Esophagus muscularis mucosa (tissue), 4 donors: ENCODE measurements at regions not wholly inside any gene's neighbourhood (a gene's known extent, or its start where the extent isn't known, plus 50 kb on each side); places are given as distances from the start of the nearest gene placed in this dataset.

Source experiments
- DNase-seq: peaks from one replicate; pipeline ENCODE4 v3.0.0-alpha.2; 2017; ENCODE audit errors: extremely low spot score
- H3K27ac ChIP-seq, 4 donors: fragments of 200-600 bp; sonication (generic); replicated peaks in 1 of 4; 1 replicate in 3 of 4; 2 replicates in 1 of 4; pipeline ENCODE4 v1.5.1; 2016 to 2019; ENCODE audit warnings: mild to moderate bottlenecking in 1 of 4
- H3K27me3 ChIP-seq, 4 donors: fragments of 200-600 bp; sonication (generic); one replicate each; pipeline versions ENCODE4 v1.5.1 to v1.6.0; 2016 to 2019
- H3K36me3 ChIP-seq, 4 donors: fragments of 200-600 bp; sonication (generic); one replicate each; pipeline ENCODE4 v1.5.1; 2016 to 2019
- H3K4me1 ChIP-seq, 4 donors: fragments of 200-600 bp; sonication (generic); one replicate each; pipeline ENCODE4 v1.5.1; 2016 to 2019
- H3K4me3 ChIP-seq, 4 donors: fragments of 200-600 bp; sonication (generic); 1 replicate in 2 of 4; 2 replicates in 2 of 4; pipeline ENCODE4 v1.5.1; 2016 to 2019; ENCODE audit warnings: mild to moderate bottlenecking in 4 of 4, moderate library complexity in 1 of 4
- H3K9me3 ChIP-seq, 4 donors: fragments of 200-600 bp; sonication (generic); 1 replicate in 3 of 4; 2 replicates in 1 of 4; pipeline ENCODE4 v1.5.1; 2016 to 2019
- EP300 ChIP-seq: sonication (generic); formaldehyde crosslinking; IDR thresholded peaks from one replicate; pipeline ENCODE4 v1.6.1; 2017; ENCODE audit warnings: antibody characterized with exemption
- POLR2A ChIP-seq: fragments of 450-650 bp; IDR thresholded peaks from one replicate; pipeline ENCODE4 v1.6.1; 2017; ENCODE audit warnings: antibody characterized with exemption, moderate library complexity, mild to moderate bottlenecking, low read depth
- POLR2AphosphoS5 ChIP-seq, 2 donors: sonication (generic); formaldehyde crosslinking; IDR thresholded peaks; one replicate each; pipeline ENCODE4 v1.6.1; 2017; ENCODE audit warnings: antibody characterized with exemption in 2 of 2
- WGBS: methylation state at CpG from one replicate; pipeline ENCODE4 v1.1.5; 2018; 5-methylcytosine and 5-hydroxymethylcytosine counted together
- intact Hi-C: fragments of 100-400 bp; cut with DNase I; formaldehyde crosslinking; loops from one replicate; pipeline ENCODE4 v1.15.1; 2023
- TF ChIP-seq, protein P1 (sequence below), 3 experiments: fragments of 200-600 bp in 2 of 3; fragments of 450-650 bp in 1 of 3; sonication (generic) in 2 of 3; IDR thresholded peaks; one replicate each; pipeline ENCODE4 v1.5.1; 2017 to 2019; ENCODE audit warnings: antibody characterized with exemption in 3 of 3, mild to moderate bottlenecking in 2 of 3, moderate library complexity in 1 of 3

DNA sequence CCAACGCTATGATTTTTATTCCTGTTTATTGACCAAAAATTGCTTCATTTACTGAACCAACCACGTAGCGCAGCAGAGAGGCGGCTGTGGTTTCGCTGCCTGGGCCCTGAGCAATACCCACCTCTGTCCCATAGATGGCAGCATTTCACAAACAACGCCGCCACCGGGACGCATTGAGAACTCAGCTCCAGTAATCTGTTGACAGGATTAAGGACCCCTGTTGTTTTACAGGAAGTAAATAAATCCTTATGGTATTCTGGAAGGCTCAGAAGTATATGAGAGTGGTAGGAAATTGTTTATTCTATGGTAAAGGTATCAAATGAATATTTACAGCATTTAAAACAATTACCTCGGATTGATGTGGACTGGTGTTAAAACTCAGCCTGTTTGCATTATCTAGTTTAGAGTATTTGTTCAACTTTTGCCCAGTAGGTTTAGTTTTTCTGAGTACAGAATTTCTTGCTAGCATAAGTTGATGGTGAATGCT is 547.9 kb upstream of the SLC35B3 start:
- TF ChIP-seq, protein P1, sequence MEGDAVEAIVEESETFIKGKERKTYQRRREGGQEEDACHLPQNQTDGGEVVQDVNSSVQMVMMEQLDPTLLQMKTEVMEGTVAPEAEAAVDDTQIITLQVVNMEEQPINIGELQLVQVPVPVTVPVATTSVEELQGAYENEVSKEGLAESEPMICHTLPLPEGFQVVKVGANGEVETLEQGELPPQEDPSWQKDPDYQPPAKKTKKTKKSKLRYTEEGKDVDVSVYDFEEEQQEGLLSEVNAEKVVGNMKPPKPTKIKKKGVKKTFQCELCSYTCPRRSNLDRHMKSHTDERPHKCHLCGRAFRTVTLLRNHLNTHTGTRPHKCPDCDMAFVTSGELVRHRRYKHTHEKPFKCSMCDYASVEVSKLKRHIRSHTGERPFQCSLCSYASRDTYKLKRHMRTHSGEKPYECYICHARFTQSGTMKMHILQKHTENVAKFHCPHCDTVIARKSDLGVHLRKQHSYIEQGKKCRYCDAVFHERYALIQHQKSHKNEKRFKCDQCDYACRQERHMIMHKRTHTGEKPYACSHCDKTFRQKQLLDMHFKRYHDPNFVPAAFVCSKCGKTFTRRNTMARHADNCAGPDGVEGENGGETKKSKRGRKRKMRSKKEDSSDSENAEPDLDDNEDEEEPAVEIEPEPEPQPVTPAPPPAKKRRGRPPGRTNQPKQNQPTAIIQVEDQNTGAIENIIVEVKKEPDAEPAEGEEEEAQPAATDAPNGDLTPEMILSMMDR (IDR thresholded peaks at IDR 0.05): peak in 2 of 3 experiments; percentile 77 to 88
- TF ChIP-seq POLR2A: no peak
- 3% methylated on average over 10 of the region's 10 CpGs for WGBS
- intact Hi-C loops: loop anchor here (5.0 kb wide), 1 partner anchor 1454 kb away; no protein-coding TSS in a partner anchor
- DNase-seq: no peak
- Histone ChIP-seq H3K27me3 (no peaks in the 10 kb centered on the region), H3K36me3 (no peaks in the 10 kb centered on the region), H3K27ac (no peak overlapping the region), H3K9me3 (no peaks in the 10 kb centered on the region), H3K4me3 (no peak overlapping the region), H3K4me1 (no peaks in the 10 kb centered on the region)

DNA sequence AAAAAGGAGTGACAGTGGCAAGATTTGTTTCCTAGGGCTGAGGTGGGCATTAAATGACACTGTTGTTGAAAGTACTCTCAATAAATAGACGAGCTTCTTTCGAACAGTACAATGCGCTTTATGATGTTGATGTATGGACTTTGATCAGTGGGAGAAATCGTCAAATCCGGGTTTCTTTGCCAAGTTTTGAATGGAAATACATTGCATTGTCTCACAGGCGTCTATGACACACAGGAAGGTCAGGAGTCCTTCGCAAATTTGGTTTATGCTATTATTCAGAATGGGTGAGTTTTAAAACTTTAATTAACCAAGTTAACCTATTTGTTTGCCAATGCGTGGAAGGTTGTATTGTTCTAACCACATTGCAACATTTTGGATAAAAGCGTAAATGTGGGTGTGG is 547.3 kb upstream of the SLC35B3 start:
- Histone ChIP-seq H3K27me3 (no peaks in the 10 kb centered on the region), H3K27ac (no peak overlapping the region), H3K4me3 (no peak overlapping the region), H3K9me3 (no peaks in the 10 kb centered on the region), H3K36me3 (no peaks in the 10 kb centered on the region), H3K4me1 (no peaks in the 10 kb centered on the region)
- intact Hi-C loops: loop anchor here (5.0 kb wide), 1 partner anchor 1455 kb away; no protein-coding TSS in a partner anchor
- WGBS: 61% methylated on average over 9 of the region's 9 CpGs
- DNase-seq: no peak
- TF ChIP-seq POLR2AphosphoS5 (IDR thresholded peaks at IDR 0.05) (no peak), EP300 (no peak)

DNA sequence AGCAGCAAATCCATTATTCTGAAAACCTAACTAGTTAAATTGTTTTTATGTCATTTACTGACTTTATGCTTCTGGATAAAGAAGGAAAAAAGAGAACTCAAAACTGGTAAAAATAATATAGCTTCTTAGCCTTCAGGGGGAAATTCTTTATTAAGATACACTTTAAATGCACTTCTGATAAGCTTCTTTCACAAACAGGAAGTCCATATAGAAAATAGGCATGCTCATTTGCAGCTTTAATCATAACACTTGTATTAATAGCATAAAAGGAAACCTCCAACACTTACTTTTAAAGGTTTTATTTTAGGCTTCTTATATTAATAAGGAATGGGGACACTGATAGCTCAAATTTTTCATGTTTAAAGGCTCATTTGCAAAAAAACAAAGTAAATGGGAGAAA is 538.0 kb upstream of the SLC35B3 start:
- H3K9me3 ChIP-seq: peaks cover 0 to 26% (median 3%) of the 10 kb centered on the region in 4 donors
- intact Hi-C loops: no loop called here
- no peaks in the 10 kb centered on the region for H3K36me3 ChIP-seq
- no peaks in the 10 kb centered on the region for H3K4me1 ChIP-seq
- no peaks in the 10 kb centered on the region for H3K27me3 ChIP-seq
- H3K27ac ChIP-seq: no peak overlapping the region
- no peak for DNase-seq
- TF ChIP-seq EP300 (no peak), POLR2AphosphoS5 (IDR thresholded peaks at IDR 0.05) (no peak), POLR2A (no peak)
- TF ChIP-seq, protein P1 (IDR thresholded peaks at IDR 0.05): no peak
- H3K4me3 ChIP-seq: no peak overlapping the region

DNA sequence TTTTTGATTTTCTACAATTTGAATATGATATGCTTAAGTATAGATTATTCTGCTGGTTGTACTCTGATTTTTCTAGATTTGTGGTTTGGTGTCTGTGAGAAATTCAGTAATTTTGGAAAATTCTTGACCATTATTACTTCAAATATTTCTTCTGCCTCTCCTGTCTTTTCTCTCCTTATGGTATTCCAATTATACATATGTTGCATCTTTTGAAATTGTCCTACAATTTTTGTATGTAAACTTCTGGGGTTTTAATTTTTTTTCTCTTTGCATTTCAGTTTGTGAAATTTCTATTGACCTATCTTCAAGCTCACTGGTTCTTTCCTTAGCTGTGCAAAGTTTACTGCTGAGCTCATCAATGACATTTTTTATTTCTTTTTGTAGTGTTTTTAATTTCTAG is 534.4 kb upstream of the SLC35B3 start:
- no peaks in the 10 kb centered on the region for H3K36me3 ChIP-seq
- TF ChIP-seq, protein P1 (IDR thresholded peaks at IDR 0.05): no peak
- no peak for TF ChIP-seq POLR2AphosphoS5 (IDR thresholded peaks at IDR 0.05)
- TF ChIP-seq EP300: no peak
- TF ChIP-seq POLR2A: no peak
- H3K27ac ChIP-seq: no peak overlapping the region
- H3K27me3 ChIP-seq: no peaks in the 10 kb centered on the region
- H3K4me1 ChIP-seq: no peaks in the 10 kb centered on the region
- H3K4me3 ChIP-seq: no peak overlapping the region
- DNase-seq: no peak
- intact Hi-C loops: no loop called here
- peaks cover 0 to 26% (median 3%) of the 10 kb centered on the region in 4 donors for H3K9me3 ChIP-seq

DNA sequence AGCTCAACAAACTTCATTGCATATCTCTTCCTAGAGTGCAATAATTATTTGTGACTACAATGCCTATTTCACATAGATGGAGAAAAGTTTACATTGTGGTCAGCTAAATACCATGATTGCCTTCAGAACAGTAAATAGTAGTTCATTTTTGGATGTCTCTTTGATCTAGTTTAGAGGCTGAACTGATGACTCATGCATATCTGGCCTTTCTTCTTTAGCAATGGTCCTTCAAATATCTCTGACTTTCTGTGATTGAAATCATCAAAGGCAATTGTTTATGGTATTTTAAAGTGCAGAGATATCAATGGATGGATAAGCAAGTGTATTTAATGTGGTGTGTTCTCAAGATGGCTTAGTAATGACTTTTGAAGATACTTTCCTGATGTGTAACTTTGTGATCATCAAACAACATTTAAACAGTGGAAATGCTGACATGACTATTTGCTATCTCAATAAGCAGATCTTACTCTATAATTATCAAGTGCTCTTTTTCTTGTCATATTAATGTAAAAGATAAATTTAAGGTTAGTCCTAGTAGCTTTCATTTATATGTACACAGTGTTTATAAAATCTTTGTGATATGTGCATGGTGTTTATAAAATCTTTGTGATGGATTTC is 523.7 kb upstream of the SLC35B3 start:
- no peaks in the 10 kb centered on the region for H3K9me3 ChIP-seq
- H3K27me3 ChIP-seq: no peaks in the 10 kb centered on the region
- intact Hi-C loops: no loop called here
- no peak for TF ChIP-seq POLR2A
- TF ChIP-seq, protein P1 (IDR thresholded peaks at IDR 0.05): no peak
- no peak for TF ChIP-seq EP300
- no peak for TF ChIP-seq POLR2AphosphoS5 (IDR thresholded peaks at IDR 0.05)
- H3K36me3 ChIP-seq: no peaks in the 10 kb centered on the region
- H3K27ac ChIP-seq: no peak overlapping the region
- no peaks in the 10 kb centered on the region for H3K4me1 ChIP-seq
- H3K4me3 ChIP-seq: no peak overlapping the region
- no peak for DNase-seq
